A204.1 (cell line): ENCODE measurements at regions not wholly inside any gene's neighbourhood (a gene's known extent, or its start where the extent isn't known, plus 50 kb on each side); places are given as distances from the start of the nearest gene placed in this dataset.
"Not testable (repeated sequence)": the region's sequence is repeated elsewhere in the genome, so short reads cannot be mapped to it uniquely, and the experiment has no call there.

Experiments used
- FAIRE-seq: peaks from 2 replicates; lab custom pipeline; 2012; peaks lifted over from hg19 to GRCh38; lab: Jason Lieb, UNC

DNA sequence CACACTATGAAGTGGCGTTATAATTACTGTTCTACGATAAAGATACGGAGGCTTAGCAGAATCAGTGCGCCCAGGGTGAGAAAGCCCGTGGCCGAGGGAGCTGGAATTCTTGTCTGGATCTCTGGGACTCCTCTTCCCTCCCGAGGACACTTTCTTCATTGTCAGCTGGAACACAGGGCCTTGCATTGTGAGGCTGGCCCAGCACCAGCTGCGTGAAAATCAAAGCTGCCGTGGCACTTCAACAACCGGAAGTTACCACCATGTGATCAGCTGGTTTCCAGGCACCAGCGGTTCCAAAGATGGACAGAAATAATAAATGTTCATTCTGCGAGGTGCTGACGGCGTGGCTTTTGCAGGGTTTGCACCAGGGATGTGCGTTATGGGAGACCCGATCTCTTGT, 234.0 kb upstream of the PITRM1 start:
- no peak for FAIRE-seq

DNA sequence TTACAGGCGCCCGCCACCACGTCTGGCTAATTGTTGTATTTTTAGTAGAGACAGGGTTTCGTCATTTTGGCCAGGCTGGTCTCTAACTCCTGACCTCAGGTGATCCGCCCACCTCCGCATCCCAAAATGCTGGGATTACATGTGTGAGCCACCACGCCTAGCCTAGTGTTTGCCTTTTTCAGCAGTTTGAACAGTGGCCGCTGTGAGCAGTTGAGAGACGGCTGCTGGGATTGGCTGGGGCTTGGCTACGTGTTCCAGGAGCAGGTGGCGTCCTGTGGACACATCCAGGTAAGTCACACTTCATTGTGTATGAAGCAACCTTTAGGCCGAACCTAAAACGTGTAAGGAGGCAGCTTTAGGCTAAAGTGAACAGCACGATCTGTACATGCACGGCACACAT, 231.8 kb upstream of the PITRM1 start:
- FAIRE-seq = no peak

DNA sequence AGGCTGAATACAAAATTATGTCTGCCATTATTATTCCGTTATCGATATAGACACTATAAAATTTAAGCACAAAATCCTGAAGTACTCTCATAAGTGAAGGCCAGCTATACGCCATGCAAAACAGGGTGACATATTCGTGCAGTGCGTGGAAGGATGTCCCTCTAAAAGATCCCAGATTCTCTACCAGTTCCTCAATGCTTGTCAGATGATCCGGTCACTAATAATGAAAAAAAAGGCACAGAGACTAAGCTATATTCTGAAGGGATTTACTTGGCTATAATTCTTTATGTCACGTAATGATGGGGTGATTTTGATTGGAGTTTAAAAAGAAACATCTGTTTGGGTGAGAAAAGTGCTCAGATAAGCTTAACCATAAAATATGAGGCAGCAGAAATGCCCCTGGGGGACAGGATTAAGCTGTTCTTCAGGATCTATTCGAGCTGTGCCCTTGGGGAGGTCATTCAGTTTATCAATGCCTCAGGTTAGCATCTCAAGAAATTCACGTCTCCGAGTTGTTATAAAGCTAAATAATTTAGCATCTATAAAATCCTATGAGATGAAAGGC, 229.7 kb upstream of the PITRM1 start:
- no peak for FAIRE-seq

DNA sequence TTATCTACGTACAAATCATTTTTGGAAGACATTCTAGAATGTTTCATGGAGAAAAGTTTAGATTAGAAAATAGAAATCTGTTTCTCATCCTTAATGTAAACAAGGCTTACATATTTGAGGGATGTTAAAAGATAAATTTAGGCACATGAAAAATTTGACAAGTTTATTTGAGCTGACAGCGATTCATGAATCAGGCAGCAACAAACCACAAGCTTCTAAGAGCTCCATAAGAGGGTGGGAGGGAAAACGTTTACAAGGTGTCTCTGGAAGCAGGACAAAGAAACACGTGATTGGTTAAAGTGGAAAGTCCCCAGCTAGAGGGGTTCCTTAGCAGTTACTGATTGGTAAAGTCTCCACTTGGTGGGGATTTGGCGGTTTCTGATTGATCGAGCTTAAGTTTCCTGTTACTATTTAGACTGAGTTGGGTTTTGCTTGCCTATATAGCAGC, 228.9 kb upstream of the PITRM1 start:
- no peak for FAIRE-seq

DNA sequence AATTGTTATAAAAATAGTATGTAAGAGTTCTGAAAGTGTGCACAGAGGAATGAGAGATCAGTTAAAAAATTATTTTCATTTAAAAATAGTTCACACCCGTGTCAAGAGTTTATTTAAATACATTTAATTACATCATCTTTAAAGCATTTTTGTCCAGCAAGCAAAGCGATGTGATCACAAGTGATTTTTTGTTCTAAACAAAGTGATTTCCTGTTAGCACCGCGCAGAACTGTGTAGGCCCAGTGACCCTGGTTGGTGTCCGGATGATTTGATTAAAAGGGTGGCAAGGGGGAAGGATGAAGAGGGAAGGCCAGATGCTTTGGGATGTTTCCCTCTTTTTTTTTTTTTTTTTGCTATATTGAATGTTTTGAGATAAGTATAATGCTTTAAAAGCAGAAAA, 227.8 kb upstream of the PITRM1 start:
- no peak for FAIRE-seq

DNA sequence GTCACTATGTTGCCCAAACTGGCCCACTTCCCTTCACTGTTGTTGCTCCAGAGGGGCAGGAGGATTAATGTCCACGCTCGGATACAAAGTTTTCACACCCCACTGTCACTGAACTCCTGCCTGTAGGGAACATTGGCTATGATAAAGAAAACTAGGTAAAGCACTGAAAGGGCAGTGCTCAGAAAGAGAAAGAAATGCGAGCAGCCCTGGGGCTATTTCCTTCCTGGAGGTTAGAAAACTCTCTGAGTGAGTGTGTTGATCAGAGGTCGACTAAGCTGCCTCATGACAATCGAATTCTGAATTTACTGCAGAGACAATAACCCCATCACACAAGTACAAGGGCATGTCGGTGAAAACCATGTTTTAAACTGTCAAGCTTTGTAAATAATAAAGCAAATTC, 227.2 kb upstream of the PITRM1 start:
- no peak for FAIRE-seq

DNA sequence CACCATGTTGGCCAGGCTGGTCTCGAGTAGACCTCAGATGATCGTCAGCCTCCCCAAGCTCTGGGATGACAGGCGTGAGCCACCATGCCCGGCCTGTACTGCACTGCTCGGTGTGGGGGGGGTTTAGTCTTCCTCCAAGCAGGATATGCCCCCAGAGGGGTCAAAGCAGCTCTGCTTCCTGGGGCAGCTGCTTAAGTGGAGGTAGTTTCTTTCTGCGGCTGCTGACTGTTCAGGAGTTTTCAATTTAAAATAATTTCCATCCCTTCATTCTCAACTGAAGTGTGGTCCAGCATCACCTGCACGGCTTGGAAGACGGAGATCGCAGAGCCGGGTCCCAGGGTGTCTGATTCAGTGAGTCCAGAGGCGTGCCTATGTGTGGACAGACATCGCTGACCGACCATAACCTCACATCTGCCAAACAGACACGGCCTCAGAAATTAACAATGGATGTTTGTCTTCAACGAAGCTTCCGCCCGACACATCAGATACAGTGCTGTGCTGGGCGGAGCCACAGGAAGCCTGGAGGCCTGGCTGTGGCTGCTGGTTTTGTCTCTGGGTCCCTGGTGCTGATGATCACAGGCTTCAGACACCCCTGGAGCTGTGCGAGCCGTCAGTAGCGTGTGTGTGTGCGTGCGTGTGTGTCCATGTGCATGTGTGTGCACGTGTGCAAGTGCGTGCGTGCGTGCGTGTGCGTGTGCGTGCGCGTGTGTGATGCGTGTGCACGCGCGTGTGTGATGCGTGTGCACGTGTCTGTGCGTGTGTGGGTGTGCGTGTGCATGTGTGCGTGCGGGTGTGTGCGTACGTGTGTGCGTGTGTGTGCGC, 226.5 kb upstream of the PITRM1 start:
- FAIRE-seq = no peak

DNA sequence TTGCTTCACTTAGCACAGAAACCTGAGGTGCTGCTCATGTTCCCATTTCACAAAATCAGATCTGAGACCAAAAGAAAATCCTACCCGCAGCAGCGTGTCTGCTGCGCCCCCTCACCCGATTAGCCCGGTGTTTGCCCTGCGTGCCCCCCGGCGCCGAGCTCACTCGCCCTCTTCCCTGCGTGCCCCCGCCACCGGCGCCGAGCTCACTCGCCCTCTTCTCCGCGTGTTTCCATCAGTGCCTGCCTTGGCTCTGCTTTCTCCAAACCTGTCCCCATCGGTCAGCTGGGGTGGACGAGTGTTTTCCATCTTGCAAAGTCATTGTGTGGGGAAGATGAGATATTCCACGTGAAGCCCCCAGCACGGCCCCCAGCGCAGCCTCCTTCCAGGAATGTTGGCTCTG, 225.3 kb upstream of the PITRM1 start:
- FAIRE-seq = no peak

DNA sequence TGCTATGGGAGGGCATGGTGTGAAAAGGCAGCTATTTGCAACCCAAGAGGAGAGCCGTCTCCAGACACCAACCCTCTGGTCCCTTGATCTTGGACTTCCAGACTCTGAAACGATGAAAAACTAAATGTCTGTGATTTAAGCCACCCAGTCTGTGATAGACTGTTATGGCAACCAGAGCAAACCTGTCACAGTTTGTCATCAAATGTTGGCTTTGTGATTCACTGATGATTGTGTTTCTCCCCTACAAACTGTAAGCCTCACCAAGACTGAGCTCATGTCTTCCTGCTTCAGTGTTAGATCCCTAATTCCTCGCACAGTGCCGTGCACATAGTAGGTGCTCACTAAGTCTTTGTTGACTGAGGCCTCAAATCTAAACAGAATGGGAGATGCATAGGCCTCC, 224.6 kb upstream of the PITRM1 start:
- FAIRE-seq = no peak

DNA sequence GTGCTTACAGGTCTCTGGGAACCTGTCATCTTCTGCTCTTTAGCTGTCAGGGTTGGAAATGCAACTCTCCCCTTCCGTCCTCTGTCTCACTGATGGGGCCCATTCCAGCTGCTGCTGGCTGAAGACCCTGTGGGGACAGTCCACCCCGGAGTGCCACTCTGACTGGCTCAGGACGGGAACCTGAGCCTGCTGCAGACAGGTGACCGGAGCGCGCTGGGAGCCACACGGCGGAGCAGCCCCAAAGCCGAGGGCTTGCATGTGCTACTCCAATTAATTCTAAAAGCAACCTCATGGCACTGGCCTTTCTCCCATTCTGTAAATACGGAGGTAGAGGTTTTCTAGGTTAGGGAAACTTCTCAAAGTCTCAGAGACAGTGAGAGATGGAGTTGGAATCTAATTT, 223.5 kb upstream of the PITRM1 start:
- no peak for FAIRE-seq

DNA sequence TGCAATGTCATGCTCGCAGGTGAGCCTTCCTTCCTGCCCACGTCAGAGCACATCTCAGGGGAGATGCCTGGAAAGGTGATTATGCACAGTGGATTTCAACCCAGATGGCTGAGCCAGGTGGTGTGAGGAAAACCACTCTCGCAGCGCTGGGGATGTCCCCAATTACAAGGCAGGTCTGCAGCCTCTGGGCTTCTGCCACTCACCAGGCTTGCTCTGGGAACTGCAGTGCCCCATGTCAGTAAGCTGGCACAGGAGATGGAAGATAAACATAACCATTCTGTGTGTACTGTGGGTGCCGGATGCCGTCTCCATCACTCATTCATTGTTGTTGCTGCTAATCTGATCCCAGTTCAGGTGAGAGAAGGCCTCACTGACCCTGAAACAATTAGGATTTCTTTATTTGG, 222.9 kb upstream of the PITRM1 start:
- FAIRE-seq = no peak

DNA sequence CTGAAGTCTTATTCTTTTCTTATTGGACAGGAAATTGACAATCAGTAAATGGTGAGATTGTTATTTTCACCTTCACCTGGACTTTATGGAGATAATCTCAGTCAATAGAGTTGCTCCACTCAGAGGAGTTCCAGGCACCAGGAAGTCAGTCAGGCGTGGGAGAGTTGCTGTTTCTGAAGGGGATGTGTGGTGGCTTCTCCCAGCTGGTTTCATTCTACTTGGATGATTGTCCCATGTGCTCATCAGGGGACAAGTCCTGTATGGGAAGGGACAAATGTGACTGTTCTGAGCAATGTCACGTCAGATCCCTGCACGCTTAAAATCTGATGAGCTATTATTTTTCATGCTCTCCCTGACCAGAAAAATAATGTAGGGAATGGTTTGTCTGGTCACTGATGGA, 222.5 kb upstream of the PITRM1 start:
- no peak for FAIRE-seq

DNA sequence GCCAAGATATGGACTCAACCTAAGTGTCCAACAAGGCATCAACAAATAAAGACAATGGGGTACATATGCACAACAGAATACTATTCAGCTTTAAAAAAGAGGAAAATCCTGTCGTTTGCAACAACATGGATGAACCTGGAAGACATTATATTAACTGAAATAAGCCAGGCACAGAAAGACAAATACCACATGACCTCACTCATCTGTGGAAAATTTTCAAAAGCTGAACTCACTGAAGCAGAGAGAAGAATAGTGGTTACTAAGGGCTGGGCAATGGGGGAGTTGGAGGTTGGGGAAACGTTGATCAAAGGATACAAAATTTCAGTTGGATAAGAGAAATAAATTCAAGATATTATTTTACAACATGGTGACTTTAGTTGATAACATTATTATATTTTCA, 221.4 kb upstream of the PITRM1 start:
- FAIRE-seq = no peak

DNA sequence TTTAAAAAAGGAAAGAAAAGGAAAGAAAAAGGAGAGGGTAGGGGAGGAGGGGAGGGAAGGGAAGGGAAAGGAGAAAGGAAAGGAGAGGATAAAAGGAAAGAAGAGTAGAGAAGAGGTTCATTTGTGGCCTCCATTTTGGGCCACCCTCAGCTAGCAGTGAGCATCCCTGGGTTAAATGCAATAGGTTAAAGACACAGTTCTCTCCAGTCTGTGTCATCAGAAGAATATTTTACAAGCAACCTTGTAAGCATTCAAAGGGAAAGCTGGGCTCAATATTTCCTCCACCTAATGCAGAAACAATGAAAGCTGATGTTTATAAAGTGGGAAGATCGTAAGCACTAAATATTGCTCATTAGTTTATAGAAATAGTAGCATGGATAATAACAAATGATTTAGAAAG, 219.1 kb upstream of the PITRM1 start:
- FAIRE-seq = no peak

DNA sequence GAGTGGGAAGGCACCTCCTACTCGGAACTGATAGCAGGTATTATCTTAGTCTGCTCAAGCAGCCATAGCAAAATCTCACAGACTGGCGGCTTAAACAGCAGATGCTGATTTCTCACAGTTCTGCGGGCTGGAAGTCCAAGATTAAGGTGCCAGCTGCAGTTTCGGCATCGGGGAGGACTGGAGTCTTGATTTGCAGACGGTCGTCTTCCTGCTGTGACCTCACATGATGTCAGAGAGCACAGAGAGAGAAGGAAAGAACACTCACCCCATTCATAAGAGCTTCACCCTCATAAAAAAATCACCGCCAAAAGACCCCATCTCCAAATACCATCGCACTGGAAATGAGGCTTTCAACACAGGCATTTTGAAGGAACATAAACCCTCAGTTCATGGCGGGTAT, 216.5 kb upstream of the PITRM1 start:
- FAIRE-seq = no peak

DNA sequence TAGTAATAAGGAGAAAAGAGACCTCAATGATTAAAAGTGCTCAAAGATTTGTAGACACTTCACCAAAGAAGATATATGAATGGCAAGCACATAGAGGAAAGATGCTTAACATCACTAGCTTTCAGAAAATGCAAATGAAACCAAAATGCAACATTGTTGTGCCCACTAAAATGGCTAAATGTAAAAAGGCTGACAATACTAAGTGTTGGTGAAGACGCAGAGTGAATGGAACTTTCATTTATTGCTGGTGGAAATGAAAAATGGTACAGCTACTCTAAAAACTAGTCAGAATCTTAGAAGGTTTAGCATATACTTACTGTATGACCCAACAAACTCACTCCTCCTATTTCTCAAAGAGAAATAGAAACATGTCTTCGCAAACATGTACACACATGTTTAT, 212.9 kb upstream of the PITRM1 start:
- no peak for FAIRE-seq

DNA sequence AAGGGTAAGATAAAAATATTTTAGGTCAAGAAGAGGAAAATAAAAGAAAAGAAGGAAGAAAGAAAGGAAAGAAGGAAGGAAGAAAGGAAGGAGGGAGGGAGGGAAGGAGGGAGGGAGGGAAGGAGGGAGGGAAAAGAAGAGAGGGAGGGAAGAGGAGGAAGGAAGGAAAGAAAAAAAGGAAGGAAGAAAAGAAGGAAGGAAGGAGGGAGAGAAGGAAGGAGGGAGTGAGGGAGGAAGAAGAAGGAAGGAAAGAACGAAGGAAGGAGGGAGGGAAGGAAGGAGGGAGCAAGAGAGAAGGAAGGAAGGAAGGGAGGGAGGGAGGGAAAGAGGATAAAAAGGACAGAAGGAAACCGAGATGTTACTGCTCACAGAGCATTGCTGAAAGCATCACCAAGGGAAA, 209.5 kb upstream of the PITRM1 start:
- FAIRE-seq = no peak

DNA sequence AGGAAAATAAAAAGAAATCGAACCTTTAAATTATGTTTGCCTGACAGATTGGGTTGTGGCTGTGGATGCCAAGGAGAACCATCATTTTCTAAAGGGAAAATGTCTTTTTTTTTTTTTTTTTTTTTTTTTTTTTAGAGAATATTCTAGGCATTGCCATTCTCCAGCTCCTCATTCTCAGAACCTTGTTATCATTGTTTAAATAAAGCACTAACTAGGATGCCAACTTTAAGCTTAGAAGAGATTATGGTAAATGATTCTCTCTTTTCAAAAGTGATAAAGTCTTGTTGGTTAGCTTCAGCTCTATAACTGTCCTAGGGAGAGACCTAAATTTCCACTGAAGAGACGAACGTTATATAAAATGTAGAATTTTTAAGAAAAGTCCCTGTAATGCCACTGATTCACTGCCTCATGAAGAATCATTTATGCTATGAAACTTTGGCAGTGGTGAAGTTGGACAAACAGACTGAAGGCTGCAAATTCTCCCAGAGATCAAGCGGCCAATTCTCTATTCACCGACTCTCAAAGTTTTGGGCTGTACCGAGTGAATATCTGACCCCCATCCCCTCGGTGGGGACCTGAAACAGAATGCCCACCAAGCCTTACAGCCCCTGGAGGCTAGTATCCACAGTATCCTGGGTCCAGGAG, 207.9 kb upstream of the PITRM1 start:
- no peak for FAIRE-seq

DNA sequence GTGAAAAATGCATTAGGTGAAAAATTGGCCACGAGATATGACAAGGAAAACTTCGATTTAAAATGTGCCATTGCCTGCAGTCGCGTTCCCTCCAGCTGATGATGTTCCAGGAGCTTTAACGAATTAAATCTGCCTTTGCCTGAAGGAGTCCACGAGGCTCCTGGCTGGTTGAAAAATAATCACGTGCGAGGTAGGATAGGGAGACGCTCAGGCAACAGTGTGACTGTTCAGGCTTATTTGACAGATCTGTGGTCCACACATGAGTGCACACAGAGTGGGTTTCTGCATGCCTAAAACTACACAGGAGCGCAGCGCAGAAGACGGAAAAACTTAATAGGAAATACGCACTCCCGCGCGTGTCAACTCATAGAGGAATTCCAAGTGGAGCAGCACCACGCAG, 204.0 kb upstream of the PITRM1 start:
- FAIRE-seq = no peak

DNA sequence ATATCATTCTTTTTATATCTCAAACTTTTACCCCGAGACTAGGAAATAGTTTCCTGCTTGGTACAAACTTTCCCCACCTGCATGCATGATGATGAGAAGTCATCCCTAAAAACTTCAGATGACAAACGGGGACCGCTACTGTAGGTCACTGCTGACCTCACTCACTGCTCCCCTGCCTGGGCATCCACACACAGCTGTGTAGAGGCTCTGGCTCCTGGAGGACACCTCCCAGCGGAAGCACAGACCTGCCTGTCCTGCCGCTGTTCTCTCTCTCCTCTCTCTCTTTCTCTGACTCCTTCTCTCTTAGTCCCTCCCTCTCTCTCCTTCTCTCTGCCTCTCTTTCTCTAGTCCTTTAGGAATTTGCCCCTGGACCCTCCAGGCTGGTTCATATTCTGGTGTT, 202.9 kb upstream of the PITRM1 start:
- FAIRE-seq = no peak

DNA sequence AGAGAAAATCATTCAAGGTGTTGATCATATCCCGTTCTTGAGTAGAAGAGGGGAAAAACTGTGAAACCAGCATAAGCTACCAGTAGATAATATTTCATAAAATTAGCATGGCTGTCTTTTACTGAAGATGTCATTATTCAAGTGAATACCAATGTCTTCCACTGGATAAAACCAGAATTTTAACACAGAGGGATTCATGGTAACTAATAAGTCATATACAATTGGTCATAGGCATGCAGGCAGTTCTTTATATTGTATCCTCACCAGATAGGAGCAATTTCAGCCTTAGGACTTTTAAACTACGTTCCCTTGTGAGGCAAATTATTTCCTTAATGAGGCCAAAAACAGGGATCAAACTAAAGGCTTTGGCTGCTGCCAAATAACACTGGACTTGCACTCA, 202.3 kb upstream of the PITRM1 start:
- no peak for FAIRE-seq

DNA sequence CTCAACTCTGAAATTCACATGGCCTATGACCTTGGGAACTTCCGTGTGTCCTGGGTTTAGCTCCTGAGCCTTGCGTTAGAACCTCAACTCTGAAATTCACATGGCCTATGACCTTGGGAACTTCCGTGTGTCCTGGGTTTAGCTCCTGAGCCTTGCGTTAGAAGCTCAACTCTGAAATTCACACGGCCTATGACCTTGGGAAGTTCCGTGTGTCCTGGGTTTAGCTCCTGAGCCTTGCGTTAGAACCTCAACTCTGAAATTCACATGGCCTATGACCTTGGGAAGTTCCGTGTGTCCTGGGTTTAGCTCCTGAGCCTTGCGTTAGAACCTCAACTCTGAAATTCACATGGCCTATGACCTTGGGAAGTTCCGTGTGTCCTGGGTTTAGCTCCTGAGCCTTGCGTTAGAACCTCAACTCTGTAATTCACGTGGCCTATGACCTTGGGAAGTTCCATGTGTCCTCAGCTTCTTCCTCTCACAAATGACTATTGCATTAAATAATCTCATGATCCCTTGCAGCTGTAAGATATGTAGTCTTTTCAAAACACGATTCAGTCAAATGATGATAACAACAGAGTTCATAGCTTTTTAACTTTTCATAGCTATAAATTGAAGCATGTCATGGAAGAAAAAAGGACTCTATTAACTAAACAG, 200.9 kb upstream of the PITRM1 start:
- FAIRE-seq = not testable (repeated sequence)

DNA sequence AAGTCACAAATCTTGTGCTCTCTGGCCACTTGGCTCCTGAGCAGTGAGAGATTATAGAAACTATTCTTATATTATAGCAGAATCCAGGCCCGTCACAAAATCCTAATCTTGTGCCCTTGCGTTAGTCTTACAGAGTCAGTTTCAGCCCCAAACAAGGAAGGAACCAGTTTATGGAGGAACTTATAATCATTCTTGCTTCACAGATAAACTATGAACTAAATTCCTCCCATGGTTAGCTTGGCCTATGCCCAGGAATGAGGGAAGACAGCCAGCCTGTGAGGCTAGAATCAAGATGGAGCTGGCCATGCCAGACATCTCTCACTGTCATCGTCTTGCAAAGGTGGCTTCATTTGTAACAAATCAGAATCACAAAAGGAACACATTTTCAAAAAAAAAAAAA, 199.7 kb upstream of the PITRM1 start:
- FAIRE-seq = no peak
